ENCODE measurements at regions not wholly inside any gene's neighbourhood (a gene's known extent, or its start where the extent isn't known, plus 50 kb on each side); places are given as distances from the start of the nearest gene placed in this dataset.

DNA sequence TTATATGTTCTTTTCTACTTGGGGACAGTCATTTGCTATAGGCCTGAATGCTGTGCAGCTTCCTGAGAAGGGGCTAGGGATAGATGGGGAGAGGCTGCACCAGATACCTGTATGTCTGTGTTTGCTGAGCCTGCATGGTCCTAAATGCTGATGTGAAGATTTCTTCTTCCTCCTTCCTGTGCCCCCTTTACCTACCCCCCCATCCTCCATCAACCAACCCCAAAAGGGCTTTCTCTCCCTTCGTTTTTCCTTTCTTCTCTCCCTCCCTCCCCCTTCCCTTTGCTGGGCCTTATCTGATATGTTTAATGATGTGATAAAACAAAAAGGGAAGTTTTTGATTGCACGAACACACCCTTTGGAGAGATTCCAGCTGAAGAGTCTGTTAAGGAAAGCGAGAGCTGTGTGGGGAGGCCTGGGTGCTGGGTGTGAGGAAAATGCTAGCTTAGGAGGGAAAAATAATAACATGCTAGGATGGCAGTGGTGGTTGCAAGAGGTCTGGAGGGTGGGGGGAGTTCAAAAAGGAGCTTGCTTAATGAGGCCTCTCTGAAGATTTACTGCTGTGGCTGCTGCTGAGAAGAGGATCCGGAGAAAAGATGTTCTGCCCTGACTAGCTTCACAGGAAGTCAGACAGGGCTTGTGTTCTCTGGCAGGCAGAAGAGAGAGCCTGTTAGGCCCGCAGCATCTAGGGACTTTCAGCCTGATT lies 101.8 kb downstream of the SAMD9 start:
- DNase-seq (ENCODE audit: low spot score): no peak

DNA sequence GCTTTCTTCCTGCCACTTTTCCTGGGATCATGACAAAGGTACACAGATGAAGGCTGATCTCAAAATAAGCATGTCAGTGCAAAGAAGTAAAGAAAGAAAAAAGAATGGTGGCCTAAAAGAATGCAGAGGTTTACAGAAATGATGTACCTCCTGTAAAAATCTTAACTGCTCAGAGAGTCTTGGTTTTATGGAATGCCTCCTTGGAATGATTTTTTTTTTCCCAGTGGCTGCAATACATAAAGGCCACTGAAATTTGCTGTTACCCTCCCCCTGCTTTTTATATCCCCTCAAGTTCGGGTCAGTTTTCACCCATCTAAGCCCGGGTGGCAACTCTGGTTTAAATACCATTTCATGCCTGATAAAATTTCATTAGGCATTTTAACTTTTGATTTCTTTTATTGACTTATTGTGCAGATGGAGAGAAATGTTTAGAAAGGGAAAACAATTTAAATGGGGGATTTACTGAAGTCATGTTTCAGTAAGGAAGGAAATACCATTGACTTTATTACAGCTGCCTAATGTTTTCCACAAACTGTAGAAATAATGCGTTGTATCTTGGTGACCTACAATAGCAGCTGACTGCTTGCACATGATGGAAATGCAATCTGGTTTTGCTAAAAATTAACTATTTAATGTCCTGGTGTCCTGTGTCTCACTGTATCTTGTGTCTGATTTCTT lies 102.5 kb downstream of the SAMD9 start:
- no peak for DNase-seq (ENCODE audit: low spot score)

DNA sequence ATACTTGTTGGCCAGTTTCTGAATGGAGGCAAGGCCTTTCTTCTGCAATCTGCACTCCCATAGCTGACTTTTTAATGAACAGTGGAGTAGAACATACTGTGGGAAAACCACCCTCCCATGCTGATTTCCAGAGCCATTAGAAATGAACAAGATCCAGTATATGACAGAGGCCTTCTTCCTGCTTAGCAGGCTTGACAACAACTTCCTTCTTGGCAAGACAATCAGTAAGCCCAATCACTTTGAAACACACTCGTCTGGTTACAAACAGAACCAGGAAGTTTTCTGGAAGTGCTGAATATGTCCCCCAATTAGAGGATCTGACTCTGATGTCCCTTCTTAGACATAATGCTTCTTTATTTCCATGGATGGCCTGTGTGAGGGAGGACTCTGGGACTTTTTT lies 103.4 kb downstream of the SAMD9 start:
- peak; percentile 7 for DNase-seq (ENCODE audit: low spot score)

GRCh38 chr7:93013446-93014061 lies 104.2 kb downstream of the SAMD9 start:
- DNase-seq (ENCODE audit: low spot score): no peak

DNA sequence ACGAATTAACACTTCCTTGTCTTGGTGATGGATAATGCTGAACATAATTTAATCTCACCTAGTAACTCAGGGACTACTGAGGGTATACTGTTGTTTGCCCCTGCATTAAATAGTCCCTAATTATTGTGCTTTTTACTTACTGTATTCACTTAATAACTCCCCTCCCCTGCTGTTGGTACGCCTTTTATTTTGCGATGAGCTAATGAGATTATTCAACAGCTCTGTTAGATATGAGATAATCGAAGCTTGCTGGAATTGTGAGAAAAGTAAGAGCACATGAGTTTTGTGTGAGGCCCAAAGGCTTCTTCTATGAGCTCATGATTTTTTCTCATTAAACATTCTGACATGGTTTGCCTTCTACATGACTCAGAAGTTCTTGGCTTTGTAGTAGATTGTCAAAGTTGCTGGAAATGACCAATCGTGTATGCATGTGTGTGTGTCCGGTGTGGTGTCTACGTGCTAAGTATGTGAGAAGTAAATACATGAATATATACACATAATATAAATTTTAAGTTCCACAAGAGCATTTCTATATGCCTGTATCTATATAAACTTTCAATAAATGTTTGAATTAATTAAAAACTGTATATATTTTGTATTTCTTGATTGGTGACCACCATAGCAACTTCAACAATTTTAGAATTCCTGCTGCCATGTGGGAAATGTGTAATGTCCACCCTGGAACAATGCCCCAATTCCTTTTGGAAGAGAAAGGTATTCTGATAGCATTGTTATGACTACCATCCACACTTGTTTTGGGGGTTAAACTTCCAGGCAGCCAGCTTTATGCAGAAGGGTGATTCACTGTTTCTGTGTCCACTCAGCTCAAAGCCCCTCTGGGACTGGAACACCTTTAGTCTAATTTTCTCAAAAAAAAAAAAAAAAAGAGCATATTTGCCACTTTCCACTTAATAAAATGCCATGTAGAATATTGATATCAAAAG lies 106.2 kb downstream of the SAMD9 start:
- DNase-seq (ENCODE audit: low spot score): no peak

GRCh38 chr7:93008833-93009232 lies 108.9 kb downstream of the SAMD9 start:
- no peak for DNase-seq (ENCODE audit: low spot score)

DNA sequence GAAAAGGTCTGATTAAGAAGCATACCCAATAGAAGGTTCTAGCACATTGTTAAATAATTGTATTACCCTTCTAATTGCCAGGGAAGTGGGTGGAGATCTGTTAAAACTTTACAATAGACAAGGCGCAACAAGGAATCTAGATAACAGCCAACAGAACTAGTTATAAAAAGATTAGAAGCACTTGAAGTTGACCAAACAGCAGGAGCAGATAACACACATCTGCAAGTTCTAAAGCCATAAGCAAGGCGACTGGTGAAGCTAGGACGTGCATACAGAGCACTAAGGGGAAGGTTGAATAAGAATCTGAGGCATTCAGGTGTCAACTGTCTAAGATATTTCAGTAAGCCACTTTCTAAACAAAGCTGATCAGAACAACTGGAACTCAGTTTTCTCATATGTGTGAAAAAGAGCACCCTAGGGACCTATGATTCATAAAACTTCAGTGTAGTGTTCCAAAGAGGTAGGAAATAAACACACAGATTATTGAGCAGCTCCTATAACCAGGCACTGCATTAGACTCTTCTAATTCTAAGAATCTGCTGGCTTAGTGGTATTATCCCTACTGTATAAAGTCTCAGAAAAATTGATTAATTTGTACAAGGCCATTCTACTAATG lies 111.2 kb downstream of the SAMD9 start:
- no peak for DNase-seq (ENCODE audit: low spot score)

DNA sequence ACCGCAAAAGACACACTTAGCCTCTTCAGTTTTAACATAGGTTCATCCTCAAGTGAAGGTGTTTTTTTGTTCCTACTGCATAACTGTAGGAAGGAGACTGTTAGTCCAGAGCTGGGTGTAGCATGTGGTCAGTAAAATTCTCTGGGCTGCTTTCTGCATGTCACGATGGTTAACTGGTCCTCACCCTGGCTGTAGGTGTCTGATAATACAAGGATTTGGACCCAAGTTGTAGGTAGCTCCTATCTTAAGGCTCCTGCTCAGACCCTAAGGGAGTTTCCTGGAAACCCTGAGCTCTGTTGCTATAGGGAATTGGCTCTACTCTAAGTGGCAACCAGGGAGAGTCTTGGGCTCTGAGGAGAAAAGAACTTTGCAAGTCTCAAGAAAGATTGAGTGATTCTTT lies 112.9 kb downstream of the SAMD9 start:
- DNase-seq (ENCODE audit: low spot score): no peak

DNA sequence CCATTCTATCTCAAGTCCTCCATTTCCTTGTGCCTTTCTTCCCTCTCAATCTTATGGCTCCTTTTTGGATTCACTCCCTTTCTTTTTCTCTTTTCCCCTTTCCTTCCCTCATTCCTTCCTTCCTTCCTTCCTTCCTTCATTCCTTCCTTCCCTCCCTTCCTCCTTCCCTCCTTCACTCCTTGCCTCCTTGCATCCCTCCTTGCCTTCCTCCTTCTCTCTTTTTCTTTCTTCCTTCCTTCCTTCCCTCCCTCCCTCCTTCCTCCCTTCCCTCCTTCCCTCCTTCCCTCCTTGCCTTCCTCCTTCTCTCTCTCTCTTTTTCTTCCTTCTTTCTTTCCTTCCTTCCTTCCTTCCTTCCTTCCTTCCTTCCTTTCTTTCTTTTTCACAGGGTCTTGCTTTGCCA lies 120.1 kb downstream of the SAMD9 start:
- no peak for DNase-seq (ENCODE audit: low spot score)

DNA sequence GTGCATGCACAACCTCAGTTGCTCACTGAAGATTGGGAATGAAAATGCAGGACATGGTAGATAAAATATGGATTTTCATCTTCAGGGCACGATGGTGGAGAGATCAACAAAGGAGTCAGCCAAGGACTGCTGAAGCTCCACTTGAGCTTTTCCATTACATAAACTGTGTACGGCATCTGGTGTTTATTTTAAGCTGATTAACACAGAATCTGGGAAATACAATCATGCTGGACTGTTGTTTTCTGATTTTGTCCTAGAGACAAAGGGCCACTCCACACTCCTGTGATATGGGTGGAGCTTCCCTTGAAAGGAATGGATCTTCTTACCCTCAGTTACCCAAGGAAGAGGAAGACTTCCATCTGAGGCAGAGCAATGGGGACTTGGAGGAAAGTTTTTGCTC lies 120.6 kb downstream of the SAMD9 start:
- no peak for DNase-seq (ENCODE audit: low spot score)

GRCh38 chr7:92994901-92995300 lies 122.9 kb downstream of the SAMD9 start:
- no peak for DNase-seq (ENCODE audit: low spot score)

DNA sequence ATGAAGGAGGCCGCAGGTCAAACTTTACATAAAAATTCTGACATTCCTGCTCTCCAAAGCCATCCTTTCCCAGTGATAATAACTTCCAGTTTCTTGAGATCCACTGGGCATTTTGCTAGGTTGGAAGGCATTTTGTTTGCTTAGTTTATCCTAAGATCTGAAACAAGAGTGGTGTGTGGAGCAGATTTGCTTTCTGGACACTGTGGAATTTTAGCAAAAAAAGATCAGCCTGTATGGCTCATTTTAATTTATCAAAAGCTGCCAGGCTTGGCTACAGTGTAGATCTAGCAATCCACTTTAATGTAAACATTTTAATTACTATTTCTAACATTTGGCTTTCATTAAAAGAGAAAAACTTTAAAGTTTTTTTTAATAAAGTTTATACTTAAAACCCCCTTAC lies 124.8 kb downstream of the SAMD9 start:
- DNase-seq (ENCODE audit: low spot score): no peak

- no peak for DNase-seq (ENCODE audit: low spot score)
Measured at GRCh38 chr7:92992483-92992882, 125.3 kb downstream of the SAMD9 start.

GRCh38 chr7:92991190-92991589 lies 126.6 kb downstream of the SAMD9 start:
- DNase-seq (ENCODE audit: low spot score): no peak

DNA sequence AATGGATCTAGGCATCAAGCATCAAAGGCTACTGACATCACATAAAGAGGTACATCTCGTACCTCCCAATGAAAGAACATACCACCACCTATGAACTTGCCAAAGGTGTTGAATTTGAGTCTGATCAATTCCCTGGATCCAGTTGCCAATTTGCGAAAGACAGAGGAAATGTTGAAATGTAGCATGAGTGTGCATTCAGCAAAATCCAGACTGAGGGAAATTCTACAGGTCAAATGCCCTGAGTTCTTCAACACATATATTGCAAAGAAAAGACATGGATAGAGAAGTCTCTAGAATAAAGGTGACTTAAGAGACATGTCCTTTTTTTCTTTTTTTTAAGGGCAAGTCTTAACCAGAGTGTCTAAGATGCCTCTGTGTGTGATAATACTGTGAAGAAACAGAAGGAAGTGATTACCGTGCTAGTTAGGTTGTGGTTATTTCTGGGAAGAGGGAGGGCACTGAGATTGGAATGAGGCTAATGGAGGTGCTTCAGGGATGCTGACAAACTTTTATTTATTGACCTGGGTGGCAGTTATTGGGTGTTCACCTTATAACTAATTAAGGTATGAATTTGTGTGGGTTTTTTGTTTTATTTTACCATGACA lies 128.7 kb downstream of the SAMD9 start:
- no peak for DNase-seq (ENCODE audit: low spot score)

DNA sequence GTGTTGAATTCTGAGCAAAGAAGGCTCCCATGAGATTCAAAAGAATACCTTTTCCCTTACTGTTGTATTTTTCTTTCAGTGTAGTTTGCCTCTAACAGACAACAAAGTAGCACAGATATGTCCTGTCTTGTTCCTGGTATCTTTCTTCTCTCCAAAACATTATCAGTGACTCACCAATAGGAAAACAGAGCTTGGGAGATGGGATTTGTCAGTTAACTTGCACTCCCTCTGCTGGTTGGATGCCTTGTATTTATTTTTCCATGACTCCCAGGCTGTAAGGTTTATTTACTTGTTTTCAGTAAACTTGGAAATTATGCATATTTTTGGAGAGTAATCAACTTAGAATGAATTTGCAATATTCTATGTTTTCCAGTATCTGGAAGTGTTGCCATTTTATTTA lies 129.7 kb downstream of the SAMD9 start:
- DNase-seq (ENCODE audit: low spot score): peak; percentile 46

- no peak for DNase-seq (ENCODE audit: low spot score)
Measured at GRCh38 chr7:92987538-92987937, 130.2 kb downstream of the SAMD9 start.

DNA sequence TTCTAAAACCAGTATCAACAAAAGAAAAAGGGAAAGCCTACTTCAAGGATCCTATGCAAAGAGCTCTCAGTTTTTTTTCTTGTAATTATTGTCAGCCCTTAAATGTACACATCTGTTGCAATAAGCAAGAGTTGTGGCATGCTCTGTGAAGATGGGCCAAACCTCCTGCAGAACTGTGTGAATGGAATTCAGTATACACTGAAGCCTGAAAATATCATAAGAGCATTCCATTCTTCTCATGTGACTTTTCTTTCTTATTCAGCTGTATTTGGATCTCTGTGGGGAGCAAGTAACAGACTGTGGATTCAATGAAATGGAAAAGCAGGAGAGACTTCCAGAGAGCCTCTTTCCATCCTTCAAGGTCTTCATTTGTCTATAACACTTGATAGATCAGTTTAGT lies 130.7 kb downstream of the SAMD9 start:
- DNase-seq (ENCODE audit: low spot score): no peak

DNA sequence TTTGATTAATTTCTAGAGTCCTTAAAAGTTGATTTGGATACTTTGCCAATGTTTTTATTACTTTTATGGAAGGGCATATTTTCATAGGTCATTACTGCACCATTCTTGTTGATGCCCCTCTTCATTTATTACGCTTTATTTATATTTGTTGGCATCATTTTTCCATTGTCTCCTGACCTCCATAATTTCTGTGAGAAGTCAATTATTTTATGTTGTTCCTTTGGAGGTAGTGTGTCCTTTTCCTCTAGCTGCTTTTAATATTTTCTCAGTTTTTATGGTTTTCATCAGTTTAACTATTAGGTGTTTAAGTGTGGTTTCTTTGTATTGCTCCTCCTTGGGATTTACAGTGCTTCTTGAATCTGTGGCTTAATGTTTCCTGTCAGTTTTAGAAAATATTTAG lies 134.9 kb downstream of the SAMD9 start:
- no peak for DNase-seq (ENCODE audit: low spot score)

DNA sequence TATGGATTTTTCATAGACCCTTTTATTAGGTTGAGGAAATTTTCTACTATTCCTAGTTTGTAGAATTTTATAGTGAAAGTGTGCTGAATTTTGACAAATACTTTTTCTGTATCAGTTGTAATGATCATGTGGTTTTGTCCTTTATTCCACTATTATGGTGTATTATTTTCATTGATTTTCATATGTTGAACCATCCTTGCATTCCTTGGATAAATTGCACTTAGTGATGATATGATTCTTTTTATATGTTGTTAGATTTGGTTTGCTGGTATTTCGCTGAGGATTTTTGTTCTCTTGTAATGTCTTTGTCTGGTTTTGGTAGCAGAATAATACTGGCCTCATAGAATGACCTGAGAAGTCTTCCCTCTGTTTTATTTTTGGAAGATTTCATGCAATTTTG lies 140.6 kb upstream of the CDK6 start:
- DNase-seq (ENCODE audit: low spot score): no peak

DNA sequence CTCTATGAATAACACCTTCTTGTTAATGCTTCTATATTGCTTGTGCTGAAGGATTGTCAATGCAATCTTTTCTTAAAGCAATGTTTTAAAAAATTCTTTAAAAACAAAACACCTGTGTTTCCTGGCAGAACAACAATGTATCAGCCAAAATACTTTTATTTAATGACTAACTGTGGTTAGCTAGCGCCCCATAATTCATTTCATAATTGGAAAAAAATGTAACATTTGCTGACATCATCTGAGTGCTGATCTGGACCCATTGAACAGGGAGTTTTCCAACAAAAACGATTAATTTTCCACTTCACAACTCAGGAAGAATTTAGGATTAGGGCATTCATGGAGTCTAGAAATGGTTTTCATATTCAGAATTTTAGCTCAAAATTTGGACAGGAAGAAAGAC lies 137.6 kb upstream of the CDK6 start:
- DNase-seq (ENCODE audit: low spot score): no peak

Data from globus pallidus (tissue), 1 donor.